Uterus (tissue), 3 donors: ENCODE measurements at regions not wholly inside any gene's neighbourhood (a gene's known extent, or its start where the extent isn't known, plus 50 kb on each side); places are given as distances from the start of the nearest gene placed in this dataset.

Experiments
- DNase-seq, 2 donors: peaks; one replicate each; pipeline ENCODE4 v3.0.0-alpha.2; 2019 to 2020
- H3K27ac ChIP-seq, 2 donors: fragments of 200-600 bp; sonication (generic); 1 replicate in 1 of 2; 2 replicates in 1 of 2; pipeline ENCODE4 v1.5.1; 2016 to 2018
- H3K27me3 ChIP-seq, 2 donors: fragments of 200-600 bp; sonication (generic); one replicate each; pipeline ENCODE4 v1.5.1; 2018 to 2019; ENCODE audit warnings: control low read depth in 1 of 2
- H3K36me3 ChIP-seq, 2 donors: fragments of 200-600 bp; sonication (generic); one replicate each; pipeline ENCODE4 v1.5.1; 2019; ENCODE audit warnings: control low read depth in 1 of 2
- H3K4me1 ChIP-seq, 2 donors: fragments of 200-600 bp; sonication (generic); one replicate each; pipeline ENCODE4 v1.5.1; 2018 to 2019; ENCODE audit warnings: control low read depth in 1 of 2
- H3K4me3 ChIP-seq, 2 donors: fragments of 200-600 bp; sonication (generic); 1 replicate in 1 of 2; 2 replicates in 1 of 2; pipeline ENCODE4 v1.5.1; 2018 to 2019; ENCODE audit warnings: mild to moderate bottlenecking in 1 of 2
- H3K9me3 ChIP-seq, 2 donors: fragments of 200-600 bp; sonication (generic); one replicate each; pipeline ENCODE4 v1.5.1; 2019; ENCODE audit warnings: control low read depth in 1 of 2
- CTCF ChIP-seq, 4 experiments: fragments of 200-600 bp in 2 of 4; fragments of 450-650 bp in 2 of 4; sonication (generic) in 2 of 4; IDR thresholded peaks; one replicate each; pipeline ENCODE4 v1.5.1; 2016 to 2019; ENCODE audit warnings: antibody characterized with exemption in 4 of 4, mild to moderate bottlenecking in 2 of 4, moderate library complexity in 1 of 4
- POLR2A ChIP-seq, 2 donors: fragments of 450-650 bp; IDR thresholded peaks; one replicate each; pipeline ENCODE4 v1.6.1; 2016; ENCODE audit warnings: antibody characterized with exemption in 2 of 2, mild to moderate bottlenecking in 1 of 2, moderate library complexity in 1 of 2
- intact Hi-C: fragments of 100-400 bp; cut with DNase I; formaldehyde crosslinking; loops from one replicate; pipeline ENCODE4 v1.15.1; 2023; ENCODE audit warnings: low total_unique reads
- donor health status: DM: yes; HTN: yes; CAD: no.

- DNase-seq: no peak
- Histone ChIP-seq H3K36me3 (no peaks in the 10 kb centered on the region), H3K27ac (no peak overlapping the region), H3K4me1 (no peaks in the 10 kb centered on the region), H3K4me3 (no peak overlapping the region), H3K9me3 (peaks cover 0 to 2% of the 10 kb centered on the region in 2 donors), H3K27me3 (no peaks in the 10 kb centered on the region)
- intact Hi-C loops: no loop called here
- TF ChIP-seq CTCF (IDR thresholded peaks at IDR 0.05): no peak
- TF ChIP-seq POLR2A (IDR thresholded peaks at IDR 0.05): no peak
These were observed 668.2 kb upstream of the HS6ST1 start for GRCh38 chr2:128986867-128987268.

- H3K9me3 ChIP-seq: peaks cover 0 to 4% of the 10 kb centered on the region in 2 donors
- H3K4me1 ChIP-seq: no peaks in the 10 kb centered on the region
- intact Hi-C loops: no loop called here
- H3K4me3 ChIP-seq: no peak overlapping the region
- no peaks in the 10 kb centered on the region for H3K27me3 ChIP-seq
- no peak overlapping the region for H3K27ac ChIP-seq
- DNase-seq: no peak
- TF ChIP-seq POLR2A (IDR thresholded peaks at IDR 0.05) (no peak), CTCF (IDR thresholded peaks at IDR 0.05) (no peak)
- no peaks in the 10 kb centered on the region for H3K36me3 ChIP-seq
These were observed 669.7 kb upstream of the HS6ST1 start for GRCh38 chr2:128988326-128988725.

- Histone ChIP-seq H3K9me3 (peaks cover 0 to 4% of the 10 kb centered on the region in 2 donors), H3K27ac (no peak overlapping the region), H3K4me3 (no peak overlapping the region), H3K36me3 (no peaks in the 10 kb centered on the region), H3K4me1 (no peaks in the 10 kb centered on the region), H3K27me3 (no peaks in the 10 kb centered on the region)
- intact Hi-C loops: no loop called here
- no peak for DNase-seq
- no peak for TF ChIP-seq CTCF (IDR thresholded peaks at IDR 0.05)
- no peak for TF ChIP-seq POLR2A (IDR thresholded peaks at IDR 0.05)
These were observed 670.3 kb upstream of the HS6ST1 start for GRCh38 chr2:128988967-128989366.

- no peak overlapping the region for H3K4me3 ChIP-seq
- no peaks in the 10 kb centered on the region for H3K27me3 ChIP-seq
- no peak for TF ChIP-seq POLR2A (IDR thresholded peaks at IDR 0.05)
- no peak for TF ChIP-seq CTCF (IDR thresholded peaks at IDR 0.05)
- H3K36me3 ChIP-seq: no peaks in the 10 kb centered on the region
- peaks cover 0 to 4% of the 10 kb centered on the region in 2 donors for H3K9me3 ChIP-seq
- no peaks in the 10 kb centered on the region for H3K4me1 ChIP-seq
- DNase-seq: no peak
- intact Hi-C loops: no loop called here
- no peak overlapping the region for H3K27ac ChIP-seq
These were observed 676.4 kb upstream of the HS6ST1 start for GRCh38 chr2:128995086-128995485.

GRCh38 chr2:128996078-128996477, 677.4 kb upstream of the HS6ST1 start:
- DNase-seq: no peak
- H3K9me3 ChIP-seq: peaks cover 0 to 4% of the 10 kb centered on the region in 2 donors

More at GRCh38 chr2:128996078-128996477, 677.4 kb upstream of the HS6ST1 start:
- H3K27ac ChIP-seq: no peak overlapping the region
- intact Hi-C loops: no loop called here
- H3K36me3 ChIP-seq: no peaks in the 10 kb centered on the region
- no peaks in the 10 kb centered on the region for H3K4me1 ChIP-seq
- TF ChIP-seq CTCF (IDR thresholded peaks at IDR 0.05) (no peak), POLR2A (IDR thresholded peaks at IDR 0.05) (no peak)
- H3K27me3 ChIP-seq: no peaks in the 10 kb centered on the region
- H3K4me3 ChIP-seq: no peak overlapping the region
